ENCODE measurements at regions not wholly inside any gene's neighbourhood (a gene's known extent, or its start where the extent isn't known, plus 50 kb on each side); places are given as distances from the start of the nearest gene placed in this dataset.

GRCh38 chr1:199161319-199161680, 522.5 kb downstream of the PTPRC start:
- DNase-seq = no peak

GRCh38 chr1:199161766-199162303, 523.0 kb downstream of the PTPRC start:
- no peaks in the 10 kb centered on the region for H3K9me3 Mint-ChIP-seq
- H3K4me1 Mint-ChIP-seq (ENCODE audit: low read depth) = peaks cover 31% of the 10 kb centered on the region
- H3K27ac Mint-ChIP-seq = no peak overlapping the region
- ATAC-seq (replicated peaks in 1 of 2) = peak in 1 of 2 donors; percentile 21
- DNase-seq = no peak
- no peaks in the 10 kb centered on the region for H3K36me3 Mint-ChIP-seq (ENCODE audit: insufficient read depth in 2 of 2)
- peak overlapping the region in 1 of 2 donors; percentile 54 for H3K4me3 Mint-ChIP-seq
- H3K27me3 Mint-ChIP-seq (ENCODE audit: low read depth) = no peaks in the 10 kb centered on the region

More at GRCh38 chr1:199161319-199161680, 522.5 kb downstream of the PTPRC start:
- no peak for ATAC-seq (replicated peaks in 1 of 2)
- no peak overlapping the region for H3K27ac Mint-ChIP-seq
- H3K4me1 Mint-ChIP-seq (ENCODE audit: low read depth) = peaks cover 31% of the 10 kb centered on the region
- no peaks in the 10 kb centered on the region for H3K36me3 Mint-ChIP-seq (ENCODE audit: insufficient read depth in 2 of 2)
- no peaks in the 10 kb centered on the region for H3K9me3 Mint-ChIP-seq
- no peak overlapping the region for H3K4me3 Mint-ChIP-seq
- no peaks in the 10 kb centered on the region for H3K27me3 Mint-ChIP-seq (ENCODE audit: low read depth)

GRCh38 chr1:199163267-199163666, 524.4 kb downstream of the PTPRC start:
- DNase-seq (no peak), ATAC-seq (replicated peaks in 1 of 2) (no peak)
- no peaks in the 10 kb centered on the region for H3K27me3 Mint-ChIP-seq (ENCODE audit: low read depth)
- peaks cover 31% of the 10 kb centered on the region for H3K4me1 Mint-ChIP-seq (ENCODE audit: low read depth)
- peak overlapping the region in 1 of 2 donors; percentile 10 for H3K4me3 Mint-ChIP-seq
- H3K27ac Mint-ChIP-seq = no peak overlapping the region
- H3K9me3 Mint-ChIP-seq = no peaks in the 10 kb centered on the region
- no peaks in the 10 kb centered on the region for H3K36me3 Mint-ChIP-seq (ENCODE audit: insufficient read depth in 2 of 2)

GRCh38 chr1:199163670-199164069, 524.8 kb downstream of the PTPRC start:
- Mint-ChIP-seq H3K9me3 (no peaks in the 10 kb centered on the region), H3K27ac (no peak overlapping the region), H3K36me3 (ENCODE audit: insufficient read depth in 2 of 2) (no peaks in the 10 kb centered on the region), H3K4me3 (peak overlapping the region in 1 of 2 donors; percentile 18), H3K27me3 (ENCODE audit: low read depth) (no peaks in the 10 kb centered on the region), H3K4me1 (ENCODE audit: low read depth) (peaks cover 35% of the 10 kb centered on the region)
- ATAC-seq (replicated peaks in 1 of 2) = peak; percentile 68 to 70
- no peak for DNase-seq

- no peak for ATAC-seq (replicated peaks in 1 of 2)
- no peak overlapping the region for H3K27ac Mint-ChIP-seq
- H3K4me3 Mint-ChIP-seq = no peak overlapping the region
These were observed 528.6 kb downstream of the PTPRC start for GRCh38 chr1:199167460-199167859.

GRCh38 chr1:199168888-199169585, 530.2 kb downstream of the PTPRC start:
- Mint-ChIP-seq H3K4me1 (ENCODE audit: low read depth) (peaks cover 42% of the 10 kb centered on the region), H3K27ac (no peak overlapping the region), H3K27me3 (ENCODE audit: low read depth) (peaks cover 7% of the 10 kb centered on the region), H3K36me3 (ENCODE audit: insufficient read depth in 2 of 2) (no peaks in the 10 kb centered on the region), H3K9me3 (no peaks in the 10 kb centered on the region), H3K4me3 (no peak overlapping the region)
- no peak for ATAC-seq (replicated peaks in 1 of 2)
- no peak for DNase-seq

More at GRCh38 chr1:199167460-199167859, 528.6 kb downstream of the PTPRC start:
- H3K4me1 Mint-ChIP-seq (ENCODE audit: low read depth) = peaks cover 42% of the 10 kb centered on the region
- peaks cover 7% of the 10 kb centered on the region for H3K27me3 Mint-ChIP-seq (ENCODE audit: low read depth)
- no peaks in the 10 kb centered on the region for H3K9me3 Mint-ChIP-seq
- no peaks in the 10 kb centered on the region for H3K36me3 Mint-ChIP-seq (ENCODE audit: insufficient read depth in 2 of 2)
- no peak for DNase-seq

- H3K36me3 Mint-ChIP-seq (ENCODE audit: insufficient read depth in 2 of 2) = no peaks in the 10 kb centered on the region
- DNase-seq (no peak), ATAC-seq (replicated peaks in 1 of 2) (no peak)
- H3K27ac Mint-ChIP-seq = no peak overlapping the region
- no peaks in the 10 kb centered on the region for H3K9me3 Mint-ChIP-seq
- H3K4me1 Mint-ChIP-seq (ENCODE audit: low read depth) = peaks cover 44% of the 10 kb centered on the region
- peaks cover 7% of the 10 kb centered on the region for H3K27me3 Mint-ChIP-seq (ENCODE audit: low read depth)
- no peak overlapping the region for H3K4me3 Mint-ChIP-seq
These were observed 531.9 kb downstream of the PTPRC start for GRCh38 chr1:199170711-199171110.

- peak overlapping the region; percentile 49 for H3K27ac Mint-ChIP-seq
- H3K27me3 Mint-ChIP-seq (ENCODE audit: low read depth) = peaks cover 7% of the 10 kb centered on the region
- ATAC-seq (replicated peaks in 1 of 2) (peak; percentile 2 to 13), DNase-seq (no peak)
- H3K9me3 Mint-ChIP-seq = no peaks in the 10 kb centered on the region
- H3K36me3 Mint-ChIP-seq (ENCODE audit: insufficient read depth in 2 of 2) = no peaks in the 10 kb centered on the region
- peak overlapping the region; percentile 14 to 55 for H3K4me3 Mint-ChIP-seq
- H3K4me1 Mint-ChIP-seq (ENCODE audit: low read depth) = peaks cover 44% of the 10 kb centered on the region
These were observed 533.6 kb downstream of the PTPRC start for GRCh38 chr1:199172171-199173124.

GRCh38 chr1:199173356-199173755, 534.5 kb downstream of the PTPRC start:
- Mint-ChIP-seq H3K27me3 (ENCODE audit: low read depth) (peaks cover 7% of the 10 kb centered on the region), H3K4me3 (peak overlapping the region in 1 of 2 donors; percentile 55), H3K27ac (peak overlapping the region; percentile 55), H3K36me3 (ENCODE audit: insufficient read depth in 2 of 2) (no peaks in the 10 kb centered on the region), H3K9me3 (no peaks in the 10 kb centered on the region), H3K4me1 (ENCODE audit: low read depth) (peaks cover 43% of the 10 kb centered on the region)
- peak; percentile 92 to 93 for ATAC-seq (replicated peaks in 1 of 2)
- peak in 1 of 2 donors; percentile 14 for DNase-seq

GRCh38 chr1:199174336-199174735, 535.5 kb downstream of the PTPRC start:
- H3K9me3 Mint-ChIP-seq = no peaks in the 10 kb centered on the region
- DNase-seq (no peak), ATAC-seq (replicated peaks in 1 of 2) (no peak)
- peaks cover 37% of the 10 kb centered on the region for H3K4me1 Mint-ChIP-seq (ENCODE audit: low read depth)
- H3K27me3 Mint-ChIP-seq (ENCODE audit: low read depth) = peaks cover 7% of the 10 kb centered on the region
- no peaks in the 10 kb centered on the region for H3K36me3 Mint-ChIP-seq (ENCODE audit: insufficient read depth in 2 of 2)
- H3K4me3 Mint-ChIP-seq = no peak overlapping the region
- peak overlapping the region; percentile 52 for H3K27ac Mint-ChIP-seq

- no peaks in the 10 kb centered on the region for H3K36me3 Mint-ChIP-seq (ENCODE audit: insufficient read depth in 2 of 2)
These were observed 537.9 kb downstream of the PTPRC start for GRCh38 chr1:199176713-199177112.

GRCh38 chr1:199177241-199177640, 538.4 kb downstream of the PTPRC start:
- ATAC-seq (replicated peaks in 1 of 2) = no peak
- H3K9me3 Mint-ChIP-seq = no peaks in the 10 kb centered on the region
- H3K4me1 Mint-ChIP-seq (ENCODE audit: low read depth) = peaks cover 29% of the 10 kb centered on the region
- no peak overlapping the region for H3K4me3 Mint-ChIP-seq
- no peaks in the 10 kb centered on the region for H3K36me3 Mint-ChIP-seq (ENCODE audit: insufficient read depth in 2 of 2)
- DNase-seq = no peak
- H3K27me3 Mint-ChIP-seq (ENCODE audit: low read depth) = no peaks in the 10 kb centered on the region
- no peak overlapping the region for H3K27ac Mint-ChIP-seq

More at GRCh38 chr1:199176713-199177112, 537.9 kb downstream of the PTPRC start:
- DNase-seq (no peak), ATAC-seq (replicated peaks in 1 of 2) (no peak)
- Mint-ChIP-seq H3K27ac (no peak overlapping the region), H3K9me3 (no peaks in the 10 kb centered on the region), H3K4me3 (no peak overlapping the region), H3K27me3 (ENCODE audit: low read depth) (no peaks in the 10 kb centered on the region), H3K4me1 (ENCODE audit: low read depth) (peaks cover 30% of the 10 kb centered on the region)

GRCh38 chr1:199178646-199179045, 539.8 kb downstream of the PTPRC start:
- Mint-ChIP-seq H3K27ac (no peak overlapping the region), H3K36me3 (ENCODE audit: insufficient read depth in 2 of 2) (no peaks in the 10 kb centered on the region), H3K27me3 (ENCODE audit: low read depth) (no peaks in the 10 kb centered on the region), H3K4me3 (no peak overlapping the region), H3K4me1 (ENCODE audit: low read depth) (peaks cover 18% of the 10 kb centered on the region), H3K9me3 (no peaks in the 10 kb centered on the region)
- no peak for DNase-seq
- ATAC-seq (replicated peaks in 1 of 2) = no peak
